Ishikawa (cell line): ENCODE measurements at regions not wholly inside any gene's neighbourhood (a gene's known extent, or its start where the extent isn't known, plus 50 kb on each side); places are given as distances from the start of the nearest gene placed in this dataset.

ENCODE experiments used
- CEBPB ChIP-seq: IDR thresholded peaks from 2 replicates; pipeline ENCODE4 v1.6.1; 2012
- CREB1 ChIP-seq: IDR thresholded peaks from 2 replicates; pipeline ENCODE4 v1.6.1; 2012; ENCODE audit warnings: low read depth
- EGR1 ChIP-seq: IDR thresholded peaks from 2 replicates; pipeline ENCODE4 v1.6.1; 2012
- EP300 ChIP-seq: IDR thresholded peaks from 2 replicates; pipeline ENCODE4 v1.6.1; 2012; ENCODE audit warnings: borderline replicate concordance
- FOXM1 ChIP-seq: IDR thresholded peaks from 2 replicates; pipeline ENCODE4 v1.6.1; 2012; ENCODE audit warnings: low read depth, borderline replicate concordance
- NFIC ChIP-seq: IDR thresholded peaks from 2 replicates; pipeline ENCODE4 v1.6.1; 2012
- RAD21 ChIP-seq: IDR thresholded peaks from 2 replicates; pipeline ENCODE4 v1.6.1; 2012; ENCODE audit warnings: low read depth
- TAF1 ChIP-seq: IDR thresholded peaks from 2 replicates; pipeline ENCODE4 v1.6.1; 2012; ENCODE audit warnings: low read depth, mild to moderate bottlenecking
- TCF12 ChIP-seq: IDR thresholded peaks from 2 replicates; pipeline ENCODE4 v1.6.1; 2012; ENCODE audit warnings: low read depth
- TEAD4 ChIP-seq: IDR thresholded peaks from 2 replicates; pipeline ENCODE4 v1.6.1; 2012
- YY1 ChIP-seq: IDR thresholded peaks from 2 replicates; pipeline ENCODE4 v1.6.1; 2012; ENCODE audit warnings: low read depth
- ZBTB7A ChIP-seq: IDR thresholded peaks from 2 replicates; pipeline ENCODE4 v1.6.1; 2012; ENCODE audit warnings: low read depth
- TF ChIP-seq, protein P1 (sequence below): IDR thresholded peaks from 2 replicates; pipeline ENCODE4 v1.6.1; 2012
- TF ChIP-seq, protein P2 (sequence below): IDR thresholded peaks from 2 replicates; pipeline ENCODE4 v1.6.1; 2012
- TF ChIP-seq, protein P3 (sequence below): IDR thresholded peaks from 2 replicates; pipeline ENCODE4 v1.6.1; 2012; ENCODE audit warnings: low read depth, mild to moderate bottlenecking

DNA sequence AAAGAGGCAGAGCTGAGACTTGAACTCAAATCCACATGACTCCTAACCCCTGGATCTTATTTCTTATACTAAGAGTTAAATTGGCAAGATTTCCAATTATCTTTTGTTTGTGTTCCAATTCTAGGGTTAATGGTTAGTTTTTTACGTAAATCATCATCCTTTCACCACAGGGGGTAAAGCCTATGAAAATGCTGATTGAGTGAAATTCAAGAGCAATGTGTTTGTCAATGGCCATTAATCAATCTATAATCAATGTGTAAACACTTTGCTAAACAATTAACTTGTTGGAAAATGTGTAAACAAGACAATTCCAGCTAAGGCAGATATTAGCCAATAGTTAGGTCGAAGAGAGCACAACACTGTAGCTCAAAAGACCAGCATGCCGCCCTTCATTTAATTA, 376.5 kb upstream of the ACVR2A start:
- TF ChIP-seq, protein P1, sequence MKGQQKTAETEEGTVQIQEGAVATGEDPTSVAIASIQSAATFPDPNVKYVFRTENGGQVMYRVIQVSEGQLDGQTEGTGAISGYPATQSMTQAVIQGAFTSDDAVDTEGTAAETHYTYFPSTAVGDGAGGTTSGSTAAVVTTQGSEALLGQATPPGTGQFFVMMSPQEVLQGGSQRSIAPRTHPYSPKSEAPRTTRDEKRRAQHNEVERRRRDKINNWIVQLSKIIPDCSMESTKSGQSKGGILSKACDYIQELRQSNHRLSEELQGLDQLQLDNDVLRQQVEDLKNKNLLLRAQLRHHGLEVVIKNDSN = no peak
- no peak for TF ChIP-seq YY1
- TF ChIP-seq, protein P2, sequence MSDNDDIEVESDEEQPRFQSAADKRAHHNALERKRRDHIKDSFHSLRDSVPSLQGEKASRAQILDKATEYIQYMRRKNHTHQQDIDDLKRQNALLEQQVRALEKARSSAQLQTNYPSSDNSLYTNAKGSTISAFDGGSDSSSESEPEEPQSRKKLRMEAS = no peak
- no peak for TF ChIP-seq TAF1
- TF ChIP-seq RAD21 = no peak
- no peak for TF ChIP-seq ZBTB7A
- TF ChIP-seq CEBPB = no peak

DNA sequence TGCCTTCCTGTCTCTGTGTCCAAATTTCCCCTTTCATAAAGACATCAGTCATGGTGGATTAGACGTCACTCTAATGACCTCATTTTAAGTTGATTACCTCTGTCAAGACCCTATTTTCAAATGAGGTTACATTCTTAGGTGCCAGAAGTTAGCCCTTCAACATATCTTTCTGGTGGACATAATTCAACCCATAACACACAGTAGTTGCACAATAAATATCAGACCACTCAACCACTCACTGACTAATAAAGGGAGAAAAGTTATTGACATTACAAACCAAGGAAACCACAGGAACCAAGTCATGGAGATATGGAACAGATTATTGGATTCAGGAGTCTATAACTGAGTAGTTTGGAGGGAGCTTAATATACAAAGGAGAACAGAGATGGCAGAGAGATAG, 377.4 kb upstream of the ACVR2A start:
- TF ChIP-seq, protein P1 = no peak
- TF ChIP-seq RAD21 = no peak
- TF ChIP-seq ZBTB7A = no peak
- TF ChIP-seq, protein P3, sequence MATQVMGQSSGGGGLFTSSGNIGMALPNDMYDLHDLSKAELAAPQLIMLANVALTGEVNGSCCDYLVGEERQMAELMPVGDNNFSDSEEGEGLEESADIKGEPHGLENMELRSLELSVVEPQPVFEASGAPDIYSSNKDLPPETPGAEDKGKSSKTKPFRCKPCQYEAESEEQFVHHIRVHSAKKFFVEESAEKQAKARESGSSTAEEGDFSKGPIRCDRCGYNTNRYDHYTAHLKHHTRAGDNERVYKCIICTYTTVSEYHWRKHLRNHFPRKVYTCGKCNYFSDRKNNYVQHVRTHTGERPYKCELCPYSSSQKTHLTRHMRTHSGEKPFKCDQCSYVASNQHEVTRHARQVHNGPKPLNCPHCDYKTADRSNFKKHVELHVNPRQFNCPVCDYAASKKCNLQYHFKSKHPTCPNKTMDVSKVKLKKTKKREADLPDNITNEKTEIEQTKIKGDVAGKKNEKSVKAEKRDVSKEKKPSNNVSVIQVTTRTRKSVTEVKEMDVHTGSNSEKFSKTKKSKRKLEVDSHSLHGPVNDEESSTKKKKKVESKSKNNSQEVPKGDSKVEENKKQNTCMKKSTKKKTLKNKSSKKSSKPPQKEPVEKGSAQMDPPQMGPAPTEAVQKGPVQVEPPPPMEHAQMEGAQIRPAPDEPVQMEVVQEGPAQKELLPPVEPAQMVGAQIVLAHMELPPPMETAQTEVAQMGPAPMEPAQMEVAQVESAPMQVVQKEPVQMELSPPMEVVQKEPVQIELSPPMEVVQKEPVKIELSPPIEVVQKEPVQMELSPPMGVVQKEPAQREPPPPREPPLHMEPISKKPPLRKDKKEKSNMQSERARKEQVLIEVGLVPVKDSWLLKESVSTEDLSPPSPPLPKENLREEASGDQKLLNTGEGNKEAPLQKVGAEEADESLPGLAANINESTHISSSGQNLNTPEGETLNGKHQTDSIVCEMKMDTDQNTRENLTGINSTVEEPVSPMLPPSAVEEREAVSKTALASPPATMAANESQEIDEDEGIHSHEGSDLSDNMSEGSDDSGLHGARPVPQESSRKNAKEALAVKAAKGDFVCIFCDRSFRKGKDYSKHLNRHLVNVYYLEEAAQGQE = no peak
- no peak for TF ChIP-seq TAF1
- no peak for TF ChIP-seq EP300
- TF ChIP-seq CREB1 = no peak
- no peak for TF ChIP-seq TEAD4
- TF ChIP-seq, protein P2 = no peak
- TF ChIP-seq CEBPB = no peak
- TF ChIP-seq EGR1 = no peak
- no peak for TF ChIP-seq YY1
- TF ChIP-seq NFIC = no peak
- no peak for TF ChIP-seq TCF12
- no peak for TF ChIP-seq FOXM1

DNA sequence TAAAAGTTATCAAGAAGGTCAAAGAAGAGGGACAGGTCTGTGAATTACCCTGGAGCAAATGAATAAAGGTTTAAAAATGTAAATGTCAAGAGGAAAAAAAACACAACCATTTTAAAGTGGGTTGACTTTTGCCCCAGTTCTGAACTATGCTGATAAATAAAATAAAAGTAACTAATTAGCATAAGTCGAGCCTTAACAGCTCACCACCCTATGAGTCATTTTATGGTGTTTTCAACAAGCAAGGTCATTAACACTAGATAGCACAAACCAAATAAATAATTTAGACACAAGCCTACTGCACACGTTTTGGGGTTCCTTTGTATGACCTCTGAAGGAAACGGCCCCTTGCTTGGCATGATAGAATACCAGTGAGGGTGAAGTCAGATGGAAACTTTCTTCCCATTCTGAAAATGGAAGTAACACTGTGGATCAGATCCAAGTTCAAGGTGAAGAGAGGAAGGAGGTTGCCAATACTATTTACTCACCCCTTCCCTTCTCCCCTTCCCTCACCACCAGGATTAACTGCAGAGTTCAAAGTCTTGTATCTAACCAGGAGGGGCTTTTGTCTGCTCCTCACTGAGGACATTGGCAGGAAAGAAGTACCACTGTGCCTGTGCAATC, 380.0 kb upstream of the ACVR2A start:
- TF ChIP-seq YY1 (no peak), TEAD4 (no peak), EP300 (no peak), FOXM1 (no peak), TCF12 (no peak), NFIC (no peak), RAD21 (no peak), EGR1 (no peak), TAF1 (no peak), ZBTB7A (no peak), CEBPB (no peak)
- TF ChIP-seq, protein P1 = no peak
- TF ChIP-seq, protein P2 = no peak
- TF ChIP-seq, protein P3 = no peak

DNA sequence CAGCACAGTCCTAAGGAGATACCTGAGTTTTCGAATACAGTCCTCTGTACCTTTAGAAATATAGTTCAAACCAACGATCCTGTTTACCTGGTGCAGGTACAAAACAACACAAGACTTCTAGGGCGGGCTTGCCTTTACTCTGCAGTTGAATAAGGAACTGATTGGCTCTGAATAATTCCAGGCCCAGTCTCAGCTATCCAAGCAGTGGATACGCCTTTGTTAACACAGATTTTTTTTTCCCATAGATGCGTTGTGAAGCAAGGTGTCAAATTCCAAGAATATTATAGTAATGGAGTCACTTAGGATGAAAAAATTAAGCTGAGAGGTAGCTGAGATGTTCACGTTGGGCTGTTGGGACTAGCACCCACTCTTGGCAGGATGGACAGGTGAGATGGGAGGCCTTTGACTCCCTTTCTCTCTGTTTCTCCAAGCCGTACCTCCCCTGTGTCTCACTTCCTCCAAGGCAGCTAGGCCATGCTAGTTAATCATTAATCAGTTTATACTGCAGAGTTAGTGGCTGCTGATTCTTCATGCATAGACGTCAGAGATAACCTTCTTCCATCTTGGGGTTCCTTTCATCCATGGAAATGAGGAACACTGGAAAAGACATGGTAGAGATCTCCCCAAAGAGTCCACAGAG, 380.8 kb upstream of the ACVR2A start:
- TF ChIP-seq CREB1 = no peak
- 0 out of 2 replicates have a peak, but pooled peaks have one; percentile 11 for TF ChIP-seq TEAD4

DNA sequence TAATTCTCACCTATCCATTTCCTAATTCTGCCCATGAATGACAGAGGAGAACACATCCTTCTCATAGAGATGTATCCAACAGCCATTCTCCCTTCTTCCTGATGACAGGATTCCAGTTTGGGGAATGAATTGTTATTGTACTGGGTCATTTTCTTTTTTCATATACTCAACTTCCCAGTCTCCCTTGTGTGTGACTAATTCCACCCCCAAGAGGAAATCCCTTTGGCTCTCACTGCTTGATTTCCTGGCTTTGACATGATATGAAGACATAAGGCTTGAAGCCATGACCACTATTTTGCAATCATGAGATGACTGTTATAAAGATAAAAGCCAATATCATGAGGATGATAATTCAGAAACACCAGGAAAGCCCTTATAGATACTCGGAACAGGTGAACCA, 384.7 kb upstream of the ACVR2A start:
- TF ChIP-seq TAF1 (no peak), TCF12 (no peak), YY1 (no peak), EP300 (no peak), EGR1 (no peak), CREB1 (no peak), TEAD4 (no peak), RAD21 (no peak), CEBPB (no peak)
- TF ChIP-seq, protein P1 = no peak
- TF ChIP-seq, protein P2 = no peak
- TF ChIP-seq, protein P3 = no peak
